Parathyroid adenoma (tissue), 2 donors: ENCODE measurements at regions not wholly inside any gene's neighbourhood (a gene's known extent, or its start where the extent isn't known, plus 50 kb on each side); places are given as distances from the start of the nearest gene placed in this dataset.

ENCODE experiments used
- H2AFZ ChIP-seq: fragments of 300-600 bp; sonication (generic); one replicate; pipeline ENCODE4 v1.7.0; 2017; ENCODE audit warnings: antibody characterized with exemption, mild to moderate bottlenecking
- H3K27ac ChIP-seq: fragments of 300-600 bp; sonication (generic); one replicate; pipeline ENCODE4 v1.7.0; 2017
- H3K27me3 ChIP-seq: fragments of 300-600 bp; sonication (generic); one replicate; pipeline ENCODE4 v1.7.0; 2017; ENCODE audit warnings: low read length; ENCODE audit not compliant: control insufficient read depth, insufficient read depth
- H3K36me3 ChIP-seq: fragments of 300-600 bp; sonication (generic); one replicate; pipeline ENCODE4 v1.7.0; 2017; ENCODE audit warnings: low read length; ENCODE audit not compliant: control insufficient read depth, insufficient read depth
- H3K4me1 ChIP-seq: fragments of 300-600 bp; sonication (generic); one replicate; pipeline ENCODE4 v1.7.0; 2017; ENCODE audit warnings: control low read depth
- H3K4me2 ChIP-seq: fragments of 300-600 bp; sonication (generic); one replicate; pipeline ENCODE4 v1.7.0; 2017; ENCODE audit warnings: low read length
- H3K4me3 ChIP-seq: fragments of 300-600 bp; sonication (generic); one replicate; pipeline ENCODE4 v1.7.0; 2017; ENCODE audit warnings: low read depth, low read length
- H3K79me2 ChIP-seq: fragments of 300-600 bp; sonication (generic); one replicate; pipeline ENCODE4 v1.7.0; 2017; ENCODE audit warnings: control low read depth
- H3K9ac ChIP-seq: fragments of 300-600 bp; sonication (generic); one replicate; pipeline ENCODE4 v1.7.0; 2017; ENCODE audit warnings: mild to moderate bottlenecking
- H3K9me3 ChIP-seq: fragments of 300-600 bp; sonication (generic); one replicate; pipeline ENCODE4 v1.7.0; 2017; ENCODE audit warnings: low read length; ENCODE audit not compliant: control insufficient read depth
- TF ChIP-seq, protein P1 (sequence below): fragments of 300-600 bp; sonication (generic); IDR thresholded peaks from one replicate; pipeline ENCODE4 v1.7.0; 2017; ENCODE audit warnings: antibody characterized with exemption, mild to moderate bottlenecking
- donor health status: primary hyperparathyroidism.

DNA sequence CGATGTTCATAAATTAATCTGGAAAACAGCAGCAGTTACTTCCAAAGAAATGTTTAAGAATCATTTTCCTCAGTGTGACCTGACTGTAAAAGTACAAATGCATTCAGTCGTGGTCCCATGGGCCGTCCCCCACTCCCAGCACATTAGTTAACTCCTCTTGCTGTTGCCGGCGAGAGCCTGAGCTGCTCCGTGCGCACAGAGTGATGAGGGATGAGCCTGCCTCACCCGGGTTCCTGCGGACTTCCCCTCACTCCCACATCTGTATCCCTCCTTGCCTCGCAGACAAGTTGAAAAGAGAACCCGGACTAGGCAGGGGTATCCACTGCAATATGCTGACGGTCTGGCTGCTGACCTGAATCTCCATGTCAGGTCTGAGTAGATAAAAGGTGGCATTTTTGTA lies 861.7 kb upstream of the NR2F2 start:
- Histone ChIP-seq H3K79me2 (no peaks in the 10 kb centered on the region), H3K9ac (no peak overlapping the region), H3K27me3 (no peaks in the 10 kb centered on the region), H2AFZ (no peak overlapping the region), H3K27ac (no peak overlapping the region), H3K4me1 (no peaks in the 10 kb centered on the region), H3K9me3 (no peaks in the 10 kb centered on the region), H3K4me3 (no peak overlapping the region), H3K4me2 (no peak overlapping the region), H3K36me3 (no peaks in the 10 kb centered on the region)
- TF ChIP-seq, protein P1, sequence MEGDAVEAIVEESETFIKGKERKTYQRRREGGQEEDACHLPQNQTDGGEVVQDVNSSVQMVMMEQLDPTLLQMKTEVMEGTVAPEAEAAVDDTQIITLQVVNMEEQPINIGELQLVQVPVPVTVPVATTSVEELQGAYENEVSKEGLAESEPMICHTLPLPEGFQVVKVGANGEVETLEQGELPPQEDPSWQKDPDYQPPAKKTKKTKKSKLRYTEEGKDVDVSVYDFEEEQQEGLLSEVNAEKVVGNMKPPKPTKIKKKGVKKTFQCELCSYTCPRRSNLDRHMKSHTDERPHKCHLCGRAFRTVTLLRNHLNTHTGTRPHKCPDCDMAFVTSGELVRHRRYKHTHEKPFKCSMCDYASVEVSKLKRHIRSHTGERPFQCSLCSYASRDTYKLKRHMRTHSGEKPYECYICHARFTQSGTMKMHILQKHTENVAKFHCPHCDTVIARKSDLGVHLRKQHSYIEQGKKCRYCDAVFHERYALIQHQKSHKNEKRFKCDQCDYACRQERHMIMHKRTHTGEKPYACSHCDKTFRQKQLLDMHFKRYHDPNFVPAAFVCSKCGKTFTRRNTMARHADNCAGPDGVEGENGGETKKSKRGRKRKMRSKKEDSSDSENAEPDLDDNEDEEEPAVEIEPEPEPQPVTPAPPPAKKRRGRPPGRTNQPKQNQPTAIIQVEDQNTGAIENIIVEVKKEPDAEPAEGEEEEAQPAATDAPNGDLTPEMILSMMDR: no peak

DNA sequence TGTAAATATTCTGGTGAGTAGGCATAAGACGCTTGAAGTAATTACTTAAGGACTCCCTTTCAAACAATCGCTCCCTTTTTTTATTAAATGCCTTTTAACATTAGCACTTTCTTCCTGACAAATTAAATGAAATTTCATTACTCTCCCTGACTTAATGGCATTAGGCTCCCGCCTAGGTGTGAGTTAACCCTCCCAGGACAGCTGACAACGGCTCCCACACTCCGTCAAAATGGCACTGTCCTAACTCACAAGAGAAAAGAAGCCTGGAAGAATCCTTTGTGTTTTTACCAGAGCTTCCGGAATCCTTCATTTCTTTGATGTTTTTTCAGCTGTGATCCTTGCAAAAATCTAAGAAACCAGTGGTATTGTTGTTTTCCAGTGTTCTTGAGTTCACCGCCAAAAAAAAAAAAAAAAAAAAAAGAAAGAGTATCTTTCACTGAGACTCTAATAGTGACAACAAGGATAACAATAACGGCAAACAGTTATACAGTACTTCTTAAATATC lies 861.0 kb upstream of the NR2F2 start:
- Histone ChIP-seq H3K4me1 (no peaks in the 10 kb centered on the region), H3K4me3 (no peak overlapping the region), H2AFZ (no peak overlapping the region), H3K9ac (no peak overlapping the region), H3K9me3 (no peaks in the 10 kb centered on the region), H3K79me2 (no peaks in the 10 kb centered on the region), H3K36me3 (no peaks in the 10 kb centered on the region), H3K4me2 (no peak overlapping the region), H3K27me3 (no peaks in the 10 kb centered on the region), H3K27ac (no peak overlapping the region)
- TF ChIP-seq, protein P1: no peak

DNA sequence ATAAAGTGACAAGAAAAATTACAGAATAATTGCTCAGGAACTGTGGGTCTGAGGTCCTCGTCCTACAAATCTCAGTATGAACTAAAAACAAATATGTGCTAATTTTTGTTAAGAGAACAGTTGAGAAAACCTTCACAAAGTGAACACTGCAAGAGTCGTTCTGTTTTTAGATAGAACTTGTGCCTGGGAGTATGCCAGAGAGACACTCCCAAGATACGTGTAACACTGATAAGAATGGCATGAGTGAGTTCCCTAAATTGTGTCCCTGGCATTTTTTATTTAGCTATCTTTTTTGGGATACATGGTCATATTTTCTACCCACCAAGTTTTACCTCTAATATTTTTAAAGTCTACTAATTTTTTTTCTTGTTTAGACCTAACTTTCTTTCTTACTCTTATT lies 860.0 kb upstream of the NR2F2 start:
- no peaks in the 10 kb centered on the region for H3K36me3 ChIP-seq
- no peaks in the 10 kb centered on the region for H3K9me3 ChIP-seq
- H3K27me3 ChIP-seq: no peaks in the 10 kb centered on the region
- no peak overlapping the region for H3K9ac ChIP-seq
- H3K4me3 ChIP-seq: no peak overlapping the region
- TF ChIP-seq, protein P1: no peak
- H2AFZ ChIP-seq: no peak overlapping the region
- H3K27ac ChIP-seq: no peak overlapping the region
- no peaks in the 10 kb centered on the region for H3K79me2 ChIP-seq
- H3K4me1 ChIP-seq: no peaks in the 10 kb centered on the region
- no peak overlapping the region for H3K4me2 ChIP-seq

DNA sequence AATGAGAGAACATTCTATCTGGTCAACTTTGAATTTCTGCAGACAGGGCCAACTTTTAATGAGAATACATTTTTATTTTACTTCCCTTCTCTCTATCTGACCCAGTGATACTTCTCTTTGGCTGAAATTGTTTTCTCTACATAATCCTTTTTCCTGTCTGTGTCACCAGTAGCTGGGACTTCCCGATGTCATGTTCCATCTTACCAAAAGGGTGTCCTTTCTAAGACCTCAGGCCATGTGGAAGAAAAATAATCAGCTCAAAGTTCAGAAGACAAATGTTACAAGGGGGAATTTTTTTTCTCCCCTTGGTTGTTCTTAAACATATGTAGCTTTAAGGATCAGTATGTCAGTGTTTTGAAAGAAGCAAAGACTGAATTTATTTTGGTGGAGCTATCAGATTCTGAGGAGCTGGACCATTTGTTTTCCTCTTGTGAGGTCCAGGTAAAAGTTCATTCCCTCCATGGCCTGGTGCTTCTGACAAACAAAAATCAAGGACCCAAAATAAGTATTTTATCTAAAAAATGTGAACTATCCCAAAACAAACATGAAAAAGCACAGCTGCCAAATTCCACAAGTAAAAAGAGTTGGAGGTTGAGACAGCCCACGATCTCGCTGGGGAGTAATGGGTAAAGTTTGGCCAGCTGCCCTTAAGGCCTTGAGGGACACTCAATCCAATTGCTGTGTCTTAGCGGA lies 859.4 kb upstream of the NR2F2 start:
- H3K27me3 ChIP-seq: no peaks in the 10 kb centered on the region
- H3K4me1 ChIP-seq: no peaks in the 10 kb centered on the region
- no peak overlapping the region for H3K27ac ChIP-seq
- H3K4me3 ChIP-seq: no peak overlapping the region
- H3K4me2 ChIP-seq: no peak overlapping the region
- no peaks in the 10 kb centered on the region for H3K79me2 ChIP-seq
- no peak overlapping the region for H3K9ac ChIP-seq
- no peaks in the 10 kb centered on the region for H3K36me3 ChIP-seq
- TF ChIP-seq, protein P1: no peak
- no peaks in the 10 kb centered on the region for H3K9me3 ChIP-seq
- no peak overlapping the region for H2AFZ ChIP-seq

DNA sequence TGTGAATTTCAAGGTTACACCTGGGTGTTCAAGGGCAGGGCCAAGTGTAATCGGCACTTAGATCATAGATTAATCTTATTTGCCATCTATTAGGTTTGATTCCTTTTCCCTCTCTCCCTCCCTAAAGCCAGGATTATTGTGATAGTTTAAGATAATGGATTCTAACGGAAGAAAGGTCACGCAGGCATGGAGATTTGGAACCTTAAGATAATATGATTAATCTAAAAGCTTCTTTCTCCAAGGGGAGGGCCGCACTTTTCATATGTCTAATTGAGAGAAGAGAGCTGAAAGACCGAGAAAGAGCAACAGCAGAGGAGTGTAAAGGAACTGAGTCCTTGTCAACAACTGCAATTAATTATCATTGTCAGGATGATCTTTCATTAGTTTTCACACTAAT lies 858.8 kb upstream of the NR2F2 start:
- Histone ChIP-seq H3K27ac (no peak overlapping the region), H3K27me3 (no peaks in the 10 kb centered on the region), H3K4me1 (no peaks in the 10 kb centered on the region), H3K36me3 (no peaks in the 10 kb centered on the region), H3K4me3 (no peak overlapping the region), H3K79me2 (no peaks in the 10 kb centered on the region), H3K4me2 (no peak overlapping the region), H3K9ac (no peak overlapping the region), H2AFZ (no peak overlapping the region), H3K9me3 (no peaks in the 10 kb centered on the region)
- TF ChIP-seq, protein P1: no peak
